Epithelial cell of esophagus (primary cell): ENCODE measurements at regions not wholly inside any gene's neighbourhood (a gene's known extent, or its start where the extent isn't known, plus 50 kb on each side); places are given as distances from the start of the nearest gene placed in this dataset.

Source experiments
- DNase-seq: peaks from one replicate; pipeline ENCODE4 v3.0.0; 2010; ENCODE audit warnings: low read depth
- H3K4me3 ChIP-seq: 2 replicates; pipeline ENCODE4 v1.5.1; 2011; ENCODE audit warnings: mild to moderate bottlenecking, low read length, control low read depth
- CTCF ChIP-seq: IDR thresholded peaks from 2 replicates; pipeline ENCODE4 v1.5.1; 2011; ENCODE audit warnings: low read depth, mild to moderate bottlenecking, low read length, control low read depth, inconsistent platforms; ENCODE audit not compliant: insufficient read depth; ENCODE audit errors: missing control alignments

GRCh38 chr12:103011974-103012763 is 54.7 kb downstream of the ASCL1 start:
- DNase-seq, result no peak
- no peak for TF ChIP-seq CTCF
- no peak overlapping the region for H3K4me3 ChIP-seq

- no peak overlapping the region for H3K4me3 ChIP-seq
- DNase-seq, result no peak
- no peak for TF ChIP-seq CTCF
Measured at GRCh38 chr12:103012884-103013283, 55.4 kb downstream of the ASCL1 start.

- no peak for TF ChIP-seq CTCF
- DNase-seq, result no peak
- no peak overlapping the region for H3K4me3 ChIP-seq
Measured at GRCh38 chr12:103013741-103014300, 56.3 kb downstream of the ASCL1 start.

- DNase-seq, result no peak
- TF ChIP-seq CTCF, result no peak
- no peak overlapping the region for H3K4me3 ChIP-seq
Measured at GRCh38 chr12:103016381-103016780, 58.9 kb downstream of the ASCL1 start.

- DNase-seq, result no peak
- no peak overlapping the region for H3K4me3 ChIP-seq
- TF ChIP-seq CTCF, result no peak
Measured at GRCh38 chr12:103020839-103021238, 63.4 kb downstream of the ASCL1 start.

GRCh38 chr12:103021538-103022218 is 64.2 kb downstream of the ASCL1 start:
- DNase-seq, result no peak
- no peak for TF ChIP-seq CTCF
- H3K4me3 ChIP-seq, result no peak overlapping the region
